ENCODE measurements at regions not wholly inside any gene's neighbourhood (a gene's known extent, or its start where the extent isn't known, plus 50 kb on each side); places are given as distances from the start of the nearest gene placed in this dataset.

- Histone ChIP-seq H3K4me3 (no peak overlapping the region), H3K27me3 (peaks cover 0 to 2% (median 0%) of the 10 kb centered on the region in 7 donors), H3K4me1 (peaks cover 0 to 29% (median 12%) of the 10 kb centered on the region in 9 donors), H3K27ac (no peak overlapping the region), H3K36me3 (no peaks in the 10 kb centered on the region), H3K9me3 (peaks cover 0 to 22% (median 14%) of the 10 kb centered on the region in 11 donors)
- 100% methylated on average over 1 of the region's 1 CpG for WGBS, 2 donors
- ATAC-seq (no peak), DNase-seq (no peak)
- TF ChIP-seq, protein P1, sequence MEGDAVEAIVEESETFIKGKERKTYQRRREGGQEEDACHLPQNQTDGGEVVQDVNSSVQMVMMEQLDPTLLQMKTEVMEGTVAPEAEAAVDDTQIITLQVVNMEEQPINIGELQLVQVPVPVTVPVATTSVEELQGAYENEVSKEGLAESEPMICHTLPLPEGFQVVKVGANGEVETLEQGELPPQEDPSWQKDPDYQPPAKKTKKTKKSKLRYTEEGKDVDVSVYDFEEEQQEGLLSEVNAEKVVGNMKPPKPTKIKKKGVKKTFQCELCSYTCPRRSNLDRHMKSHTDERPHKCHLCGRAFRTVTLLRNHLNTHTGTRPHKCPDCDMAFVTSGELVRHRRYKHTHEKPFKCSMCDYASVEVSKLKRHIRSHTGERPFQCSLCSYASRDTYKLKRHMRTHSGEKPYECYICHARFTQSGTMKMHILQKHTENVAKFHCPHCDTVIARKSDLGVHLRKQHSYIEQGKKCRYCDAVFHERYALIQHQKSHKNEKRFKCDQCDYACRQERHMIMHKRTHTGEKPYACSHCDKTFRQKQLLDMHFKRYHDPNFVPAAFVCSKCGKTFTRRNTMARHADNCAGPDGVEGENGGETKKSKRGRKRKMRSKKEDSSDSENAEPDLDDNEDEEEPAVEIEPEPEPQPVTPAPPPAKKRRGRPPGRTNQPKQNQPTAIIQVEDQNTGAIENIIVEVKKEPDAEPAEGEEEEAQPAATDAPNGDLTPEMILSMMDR (IDR thresholded peaks at IDR 0.05), result no peak
- intact Hi-C loops (cut with DNase I), result no loop called here
Measured at GRCh38 chr6:71103641-71104040, 146.8 kb upstream of the B3GAT2 start.

DNA sequence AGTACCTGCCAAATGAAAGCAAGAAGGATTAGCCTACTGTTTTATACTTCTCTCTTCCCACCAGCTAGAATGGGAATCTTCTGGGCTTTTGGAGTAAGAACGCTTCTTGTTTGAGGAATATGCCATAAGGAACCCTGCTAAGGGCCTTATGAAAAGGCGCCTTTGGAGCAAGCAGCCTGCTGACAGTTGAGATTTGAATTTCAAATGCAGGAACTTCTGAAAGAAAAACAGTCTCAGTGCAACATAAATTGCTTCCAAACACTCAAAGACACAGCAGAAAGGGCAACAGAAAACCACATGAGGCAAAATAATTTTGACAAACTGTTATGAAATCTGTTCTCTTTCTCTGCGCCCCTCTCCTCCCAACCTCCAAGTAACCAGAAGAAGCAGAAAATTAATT lies 149.4 kb upstream of the B3GAT2 start:
- ATAC-seq, result no peak
- DNase-seq, result no peak
- Histone ChIP-seq H3K36me3 (no peaks in the 10 kb centered on the region), H3K4me1 (peaks cover 0 to 31% (median 12%) of the 10 kb centered on the region in 9 donors), H3K9me3 (no peaks in the 10 kb centered on the region), H3K27me3 (peaks cover 0 to 2% (median 0%) of the 10 kb centered on the region in 7 donors), H3K4me3 (no peak overlapping the region), H3K27ac (peak overlapping the region in 4 of 10 donors; percentile 13 to 78 (median 20))
- 74 to 89% methylated on average over 3 of the region's 3 CpGs for WGBS, 2 donors
- intact Hi-C loops (cut with DNase I), result no loop called here
- TF ChIP-seq, protein P1 (IDR thresholded peaks at IDR 0.05), result no peak

- H3K36me3 ChIP-seq, result no peaks in the 10 kb centered on the region
- intact Hi-C loops (cut with DNase I), result no loop called here
- H3K27me3 ChIP-seq, result peaks cover 0 to 2% (median 0%) of the 10 kb centered on the region in 7 donors
- no peaks in the 10 kb centered on the region for H3K9me3 ChIP-seq
- H3K27ac ChIP-seq, result peak overlapping the region in 9 of 10 donors; percentile 31 to 78 (median 51)
- ATAC-seq, result peak; percentile 79 to 93 (median 91)
- WGBS, 2 donors, result 8 to 10% methylated on average over 6 of the region's 6 CpGs
- peak overlapping the region in 8 of 10 donors; percentile 4 to 43 (median 34) for H3K4me3 ChIP-seq
- DNase-seq, result peak in 1 of 2 donors; percentile 44
- H3K4me1 ChIP-seq, result peaks cover 0 to 31% (median 12%) of the 10 kb centered on the region in 9 donors
- TF ChIP-seq, protein P1 (IDR thresholded peaks at IDR 0.05), result no peak
Measured at GRCh38 chr6:71107911-71108420, 151.1 kb upstream of the B3GAT2 start.

- WGBS, 2 donors, result 30 to 45% methylated on average over 4 of the region's 4 CpGs
- Histone ChIP-seq H3K9me3 (peaks cover 0 to 14% (median 2%) of the 10 kb centered on the region in 11 donors), H3K27me3 (no peaks in the 10 kb centered on the region), H3K4me3 (no peak overlapping the region), H3K36me3 (no peaks in the 10 kb centered on the region), H3K27ac (no peak overlapping the region), H3K4me1 (peaks cover 0 to 6% (median 0%) of the 10 kb centered on the region in 9 donors)
- intact Hi-C loops (cut with DNase I), result no loop called here
- TF ChIP-seq, protein P1 (IDR thresholded peaks at IDR 0.05), result no peak
- no peak for DNase-seq
- ATAC-seq, result no peak
Measured at GRCh38 chr6:71114544-71114943, 157.7 kb upstream of the B3GAT2 start.
